GM21717 (cell line): ENCODE measurements at regions not wholly inside any gene's neighbourhood (a gene's known extent, or its start where the extent isn't known, plus 50 kb on each side); places are given as distances from the start of the nearest gene placed in this dataset.
"Not testable (repeated sequence)": the region's sequence is repeated elsewhere in the genome, so short reads cannot be mapped to it uniquely, and the experiment has no call there.

Experiments
- ATAC-seq: cut with Tn5 transposase; IDR thresholded peaks from one replicate; pipeline ENCODE4 v1.9.1; 2021; ENCODE audit warnings: mild to moderate bottlenecking, moderate library complexity; ENCODE audit not compliant: unreplicated experiment

GRCh38 chr21:22703521-22703920 is 1705.3 kb downstream of the NCAM2 start:
- no peak for ATAC-seq

GRCh38 chr21:22710721-22711120 is 1712.5 kb downstream of the NCAM2 start:
- ATAC-seq = no peak

GRCh38 chr21:22711636-22712035 is 1713.4 kb downstream of the NCAM2 start:
- ATAC-seq = no peak

GRCh38 chr21:22725436-22725835 is 1727.2 kb downstream of the NCAM2 start:
- ATAC-seq = no peak

GRCh38 chr21:22728091-22728490 is 1729.9 kb downstream of the NCAM2 start:
- ATAC-seq = no peak

- no peak for ATAC-seq
Measured at GRCh38 chr21:22743085-22743484, 1744.9 kb downstream of the NCAM2 start.

- ATAC-seq = no peak
Measured at GRCh38 chr21:22754746-22755145, 1756.5 kb downstream of the NCAM2 start.

- no peak for ATAC-seq
Measured at GRCh38 chr21:22758478-22758877, 1760.3 kb downstream of the NCAM2 start.

- no peak for ATAC-seq
Measured at GRCh38 chr21:22762463-22762862, 1764.3 kb downstream of the NCAM2 start.

- no peak for ATAC-seq
Measured at GRCh38 chr21:22763442-22763841, 1765.2 kb downstream of the NCAM2 start.

- ATAC-seq = no peak
Measured at GRCh38 chr21:22764222-22764621, 1766.0 kb downstream of the NCAM2 start.

GRCh38 chr21:22791376-22791775 is 1793.2 kb downstream of the NCAM2 start:
- ATAC-seq = no peak

GRCh38 chr21:22791986-22792560 is 1793.9 kb downstream of the NCAM2 start:
- ATAC-seq = no peak

GRCh38 chr21:22795091-22795490 is 1796.9 kb downstream of the NCAM2 start:
- no peak for ATAC-seq

- no peak for ATAC-seq
Measured at GRCh38 chr21:22795644-22796043, 1797.4 kb downstream of the NCAM2 start.

- no peak for ATAC-seq
Measured at GRCh38 chr21:22796147-22796546, 1797.9 kb downstream of the NCAM2 start.

GRCh38 chr21:22804151-22804550 is 1805.9 kb downstream of the NCAM2 start:
- no peak for ATAC-seq

- ATAC-seq = no peak
Measured at GRCh38 chr21:22806278-22806677, 1808.1 kb downstream of the NCAM2 start.

- no peak for ATAC-seq
Measured at GRCh38 chr21:22813201-22813600, 1815.0 kb downstream of the NCAM2 start.

- ATAC-seq = not testable (repeated sequence)
Measured at GRCh38 chr21:22818681-22819485, 1820.7 kb downstream of the NCAM2 start.

- ATAC-seq = no peak
Measured at GRCh38 chr21:22827422-22827821, 1829.2 kb downstream of the NCAM2 start.

GRCh38 chr21:22842875-22843274 is 1844.7 kb downstream of the NCAM2 start:
- no peak for ATAC-seq

- no peak for ATAC-seq
Measured at GRCh38 chr21:22855581-22855980, 1857.4 kb downstream of the NCAM2 start.
